ENCODE measurements at regions not wholly inside any gene's neighbourhood (a gene's known extent, or its start where the extent isn't known, plus 50 kb on each side); places are given as distances from the start of the nearest gene placed in this dataset.

DNA sequence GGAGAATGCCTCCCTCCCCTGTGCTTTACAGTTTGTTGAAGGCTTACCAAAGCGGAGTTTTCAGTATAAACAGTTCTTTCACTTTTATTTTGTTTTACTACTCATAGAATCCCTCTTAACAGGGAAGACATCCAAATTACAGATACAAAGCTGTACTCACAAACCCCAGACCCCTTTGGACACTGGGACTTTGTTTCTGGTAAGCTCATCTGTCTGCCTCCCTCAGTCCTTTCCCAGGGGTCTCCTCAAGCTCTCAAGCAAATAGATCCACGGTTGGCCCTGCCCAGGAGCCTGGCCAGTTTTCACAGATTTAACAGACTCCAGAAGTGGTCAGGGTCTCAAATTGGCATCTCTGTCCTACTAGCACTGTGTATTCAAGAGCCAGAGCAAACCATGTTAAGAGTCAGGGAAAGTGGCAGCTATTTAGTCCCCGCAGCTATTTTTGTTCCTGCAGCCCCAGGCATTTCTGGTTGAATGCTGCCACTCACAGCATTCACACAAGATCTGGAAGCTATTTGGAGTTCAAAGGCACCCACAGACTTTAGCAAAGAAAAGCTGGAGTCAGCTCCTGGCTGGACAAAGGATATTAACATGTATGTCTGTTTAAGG, 54.2 kb downstream of the TMEM100 start:
- TF ChIP-seq, protein P1, sequence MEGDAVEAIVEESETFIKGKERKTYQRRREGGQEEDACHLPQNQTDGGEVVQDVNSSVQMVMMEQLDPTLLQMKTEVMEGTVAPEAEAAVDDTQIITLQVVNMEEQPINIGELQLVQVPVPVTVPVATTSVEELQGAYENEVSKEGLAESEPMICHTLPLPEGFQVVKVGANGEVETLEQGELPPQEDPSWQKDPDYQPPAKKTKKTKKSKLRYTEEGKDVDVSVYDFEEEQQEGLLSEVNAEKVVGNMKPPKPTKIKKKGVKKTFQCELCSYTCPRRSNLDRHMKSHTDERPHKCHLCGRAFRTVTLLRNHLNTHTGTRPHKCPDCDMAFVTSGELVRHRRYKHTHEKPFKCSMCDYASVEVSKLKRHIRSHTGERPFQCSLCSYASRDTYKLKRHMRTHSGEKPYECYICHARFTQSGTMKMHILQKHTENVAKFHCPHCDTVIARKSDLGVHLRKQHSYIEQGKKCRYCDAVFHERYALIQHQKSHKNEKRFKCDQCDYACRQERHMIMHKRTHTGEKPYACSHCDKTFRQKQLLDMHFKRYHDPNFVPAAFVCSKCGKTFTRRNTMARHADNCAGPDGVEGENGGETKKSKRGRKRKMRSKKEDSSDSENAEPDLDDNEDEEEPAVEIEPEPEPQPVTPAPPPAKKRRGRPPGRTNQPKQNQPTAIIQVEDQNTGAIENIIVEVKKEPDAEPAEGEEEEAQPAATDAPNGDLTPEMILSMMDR (conservative IDR thresholded peaks at IDR 0.05; ENCODE audit: low read length): no peak
- TF ChIP-seq EZH2phosphoT487 (IDR thresholded peaks at IDR 0.05; ENCODE audit: borderline replicate concordance): no peak
